T-helper 22 cell (primary cell): ENCODE measurements at regions not wholly inside any gene's neighbourhood (a gene's known extent, or its start where the extent isn't known, plus 50 kb on each side); places are given as distances from the start of the nearest gene placed in this dataset.

Experiments
- DNase-seq: peaks from one replicate; pipeline ENCODE4 v3.0.0-alpha.2; 2020; ENCODE audit warnings: low read depth

DNA sequence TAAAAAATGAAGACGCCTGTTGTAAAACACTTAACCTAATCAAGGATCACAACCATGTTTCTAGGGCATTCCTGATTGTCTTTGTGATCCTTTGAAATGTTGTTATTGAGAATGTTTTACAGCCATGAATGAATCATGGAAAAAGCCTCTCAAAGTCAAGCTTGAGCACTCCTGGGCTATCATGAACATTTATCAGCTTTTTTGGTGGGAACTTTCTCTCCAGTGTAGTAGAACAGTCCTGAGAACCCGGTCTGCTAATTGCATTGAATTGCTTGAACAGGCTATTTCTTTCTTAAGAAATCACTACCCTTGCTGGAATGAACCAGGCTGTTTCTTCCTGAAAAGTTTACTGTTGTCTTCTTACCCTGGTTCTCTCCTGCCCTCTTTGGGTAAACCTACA lies 516.5 kb downstream of the FGF9 start:
- DNase-seq, result no peak

- DNase-seq, result no peak
Observed at GRCh38 chr13:22189176-22190048, 518.5 kb downstream of the FGF9 start.

- no peak for DNase-seq
Observed at GRCh38 chr13:22193070-22193469, 522.2 kb downstream of the FGF9 start.

DNA sequence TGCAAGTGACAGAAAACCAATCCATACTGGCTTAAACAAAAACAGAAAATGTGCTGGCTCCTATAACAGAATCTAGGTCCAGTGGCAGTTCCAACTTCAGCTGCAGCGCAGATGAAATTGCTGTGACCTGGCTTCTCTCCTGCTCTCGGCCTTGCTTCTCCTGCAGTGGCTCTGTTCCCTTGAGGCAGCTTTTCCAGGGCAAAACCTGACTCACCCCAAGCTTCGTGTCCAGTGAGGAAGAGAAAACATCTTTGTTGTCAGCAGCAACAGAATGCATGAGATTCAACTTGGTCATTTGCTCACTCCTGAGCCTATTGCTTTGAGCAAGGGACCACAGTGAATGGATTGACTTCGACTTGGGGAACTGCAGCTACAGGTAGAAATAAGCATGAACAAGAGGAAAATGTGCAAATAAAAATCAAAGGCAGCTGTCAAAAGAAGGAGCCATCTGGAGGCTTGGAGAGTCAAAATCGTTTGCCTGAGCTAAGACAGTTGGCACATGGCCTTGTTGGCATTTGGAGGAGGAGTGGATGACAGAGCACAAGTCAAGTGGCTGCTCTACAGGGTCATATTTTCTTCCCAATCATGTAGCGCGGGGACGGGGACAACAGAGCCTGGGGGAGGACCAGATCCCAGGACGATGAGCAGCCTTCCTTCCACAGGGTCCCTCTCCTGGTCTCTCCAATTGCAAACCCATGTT lies 523.4 kb downstream of the FGF9 start:
- no peak for DNase-seq

DNA sequence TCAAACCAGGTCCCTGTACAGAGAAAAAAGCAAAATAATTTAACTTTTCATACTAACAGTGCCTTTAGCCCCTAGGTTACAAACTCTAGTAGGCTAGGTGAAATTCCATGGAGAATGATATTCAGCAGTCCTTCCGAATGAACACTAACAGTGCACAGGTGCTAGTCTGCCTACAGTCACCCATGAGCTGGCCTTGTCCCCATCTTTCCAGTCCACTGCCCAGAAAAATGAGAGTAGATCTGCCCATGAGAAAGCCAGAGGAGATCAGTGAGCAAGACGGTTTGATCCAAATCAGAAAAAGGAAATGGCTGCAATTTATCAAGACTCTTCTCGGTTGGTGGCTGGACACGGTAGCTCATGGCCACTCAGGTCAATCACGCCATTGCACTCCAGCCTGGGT lies 524.9 kb downstream of the FGF9 start:
- no peak for DNase-seq

GRCh38 chr13:22196777-22197176 lies 525.9 kb downstream of the FGF9 start:
- DNase-seq, result no peak

DNA sequence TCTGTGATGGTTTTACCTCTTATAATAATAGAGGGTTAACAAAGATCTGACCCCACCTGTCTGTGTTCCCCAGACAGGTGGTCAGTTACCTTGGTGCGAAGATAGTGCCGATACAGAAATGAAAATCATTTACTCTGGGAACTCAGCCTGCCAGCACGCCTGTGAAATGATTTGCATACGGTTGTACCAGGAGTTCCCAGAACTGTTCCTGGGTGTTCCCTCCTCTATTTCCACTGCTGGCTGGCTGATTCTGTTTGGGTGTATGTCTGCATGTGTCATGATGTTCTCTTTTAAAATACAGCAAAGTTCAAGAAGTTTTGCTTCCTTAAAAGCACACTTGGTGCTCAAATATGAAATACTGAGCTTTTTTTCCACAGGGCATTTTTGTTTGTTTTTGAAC lies 527.1 kb downstream of the FGF9 start:
- no peak for DNase-seq

DNA sequence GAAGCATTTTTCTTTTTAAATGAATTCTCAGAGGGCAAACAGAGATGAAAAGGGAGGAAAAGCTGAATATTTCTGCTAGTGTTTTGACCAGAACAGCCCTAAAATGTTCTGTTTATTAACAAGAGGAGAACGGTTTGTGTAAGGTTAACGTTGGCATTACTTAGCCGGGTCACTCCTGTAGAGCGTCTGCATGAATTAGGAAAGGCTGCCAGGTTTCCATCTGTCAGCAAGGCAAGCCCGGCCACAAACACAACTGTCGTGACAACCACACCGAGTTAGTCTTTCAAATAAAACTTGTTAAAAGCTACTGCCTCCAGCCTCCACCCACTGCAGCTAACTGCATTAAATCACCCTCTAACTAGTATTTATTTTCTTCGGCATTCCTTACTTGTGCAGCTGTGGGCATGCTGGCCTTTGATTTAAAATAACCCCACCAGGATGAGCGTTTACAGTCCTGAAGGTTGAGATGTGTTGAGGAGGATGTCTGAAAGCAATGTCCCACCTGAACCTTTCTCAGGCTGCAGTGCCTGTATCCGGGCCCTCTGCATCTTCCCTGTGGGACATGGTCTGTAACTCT lies 527.9 kb downstream of the FGF9 start:
- DNase-seq, result no peak

- no peak for DNase-seq
Observed at GRCh38 chr13:22200440-22200839, 529.6 kb downstream of the FGF9 start.

DNA sequence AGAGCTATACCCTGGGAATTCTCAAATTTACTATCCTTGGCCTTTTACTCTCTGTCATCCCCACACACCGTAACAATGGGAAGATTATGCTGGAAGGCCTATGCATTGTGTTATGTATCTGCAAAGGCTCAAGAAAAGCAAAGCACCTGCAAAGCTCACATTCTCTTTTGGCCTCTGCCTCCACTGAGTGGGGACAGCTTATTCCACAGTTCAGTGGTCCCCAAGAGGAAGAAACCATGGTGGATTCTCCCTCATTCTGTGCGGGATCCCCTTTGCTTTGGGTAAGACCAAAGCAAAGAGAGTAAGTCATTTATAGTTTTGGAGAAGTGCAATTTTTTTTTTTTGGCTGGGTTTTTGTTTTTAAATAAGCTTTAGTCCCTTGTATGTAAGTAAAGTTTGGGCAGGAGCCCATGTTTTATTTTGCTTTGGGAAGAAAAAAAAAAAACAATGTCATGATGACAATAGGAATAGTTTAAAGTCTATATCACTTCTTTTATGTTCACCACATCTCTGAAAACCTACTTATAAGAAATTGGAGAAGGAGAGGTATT lies 530.6 kb downstream of the FGF9 start:
- DNase-seq, result no peak

DNA sequence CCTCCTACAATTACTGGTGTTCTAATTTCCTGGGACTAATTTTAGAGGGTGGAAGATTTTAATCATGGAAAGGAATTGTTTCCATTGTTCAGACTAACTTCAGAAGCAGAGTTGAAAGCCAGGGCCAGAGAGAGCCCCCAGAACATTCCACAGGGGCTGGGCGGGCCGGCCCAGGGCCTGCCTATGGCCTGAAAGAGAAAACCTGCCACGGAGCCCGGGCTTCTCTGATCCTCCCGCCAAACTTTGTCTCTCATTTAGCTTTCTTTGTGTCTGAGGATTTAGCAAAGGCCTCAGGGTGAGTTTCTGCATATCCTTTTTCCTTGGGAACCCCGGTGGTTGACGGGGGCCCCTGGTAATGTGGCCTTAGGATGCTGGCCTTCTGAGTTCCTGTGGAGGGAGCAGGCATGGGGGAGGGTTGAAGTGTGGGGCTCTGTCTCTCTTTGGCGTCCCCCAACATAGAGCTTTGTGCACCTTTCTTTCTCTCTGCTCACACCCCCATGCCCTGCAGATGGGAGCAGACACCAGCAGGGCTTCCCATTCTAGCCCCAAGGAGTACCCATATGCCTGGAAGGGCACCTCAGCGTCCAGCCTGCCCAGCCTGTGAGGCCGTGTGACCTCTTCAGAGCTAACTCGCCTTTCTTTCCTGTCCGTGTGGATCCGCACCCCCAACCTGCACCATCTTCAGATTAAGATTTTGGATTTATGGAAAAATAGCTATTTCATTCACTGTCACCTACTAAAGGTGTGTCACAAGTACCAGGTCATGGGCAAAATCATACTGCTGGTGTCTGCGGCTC lies 539.5 kb downstream of the FGF9 start:
- DNase-seq, result no peak

DNA sequence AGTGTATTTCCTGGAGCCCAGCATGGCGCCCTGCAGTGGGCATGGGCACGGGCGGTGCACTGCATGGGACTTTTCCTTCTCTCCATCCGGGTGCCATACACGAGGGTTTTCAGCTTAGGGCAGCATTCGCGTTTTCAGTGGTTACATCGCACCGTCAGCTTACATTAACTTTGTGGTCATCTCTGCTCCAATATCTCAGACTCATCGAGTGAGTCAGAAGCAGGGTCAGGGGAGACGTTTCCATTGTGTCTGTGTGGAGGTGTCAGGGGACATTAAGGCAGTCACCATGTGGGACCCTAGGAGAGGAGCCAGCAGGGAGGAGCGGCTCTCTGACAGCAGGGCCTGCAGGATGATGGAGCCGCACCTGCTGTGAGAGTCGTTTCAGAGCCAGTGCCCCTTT lies 541.0 kb downstream of the FGF9 start:
- DNase-seq, result no peak

DNA sequence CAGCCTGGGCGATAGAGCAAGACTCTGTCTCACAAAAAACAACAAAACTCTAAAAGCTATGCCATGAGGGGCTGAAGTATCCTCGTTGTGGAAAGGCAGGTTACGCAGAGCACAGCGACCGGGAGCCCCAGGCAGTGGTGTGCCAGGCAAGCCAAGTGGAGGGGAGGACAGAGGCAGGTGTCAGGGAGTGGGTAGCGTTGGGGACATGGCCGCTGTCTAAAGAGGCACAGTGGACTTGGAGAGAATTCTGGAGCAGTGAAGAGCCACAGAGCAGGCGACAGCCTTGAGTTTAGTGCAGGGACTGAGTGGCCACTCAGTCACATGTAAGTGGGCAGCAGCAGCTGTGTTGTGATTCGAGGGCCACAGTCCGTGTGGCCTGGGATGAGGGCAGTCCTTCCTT lies 541.7 kb downstream of the FGF9 start:
- no peak for DNase-seq

GRCh38 chr13:22214184-22214583 lies 543.3 kb downstream of the FGF9 start:
- DNase-seq, result no peak

- no peak for DNase-seq
Observed at GRCh38 chr13:22218797-22219196, 547.9 kb downstream of the FGF9 start.

DNA sequence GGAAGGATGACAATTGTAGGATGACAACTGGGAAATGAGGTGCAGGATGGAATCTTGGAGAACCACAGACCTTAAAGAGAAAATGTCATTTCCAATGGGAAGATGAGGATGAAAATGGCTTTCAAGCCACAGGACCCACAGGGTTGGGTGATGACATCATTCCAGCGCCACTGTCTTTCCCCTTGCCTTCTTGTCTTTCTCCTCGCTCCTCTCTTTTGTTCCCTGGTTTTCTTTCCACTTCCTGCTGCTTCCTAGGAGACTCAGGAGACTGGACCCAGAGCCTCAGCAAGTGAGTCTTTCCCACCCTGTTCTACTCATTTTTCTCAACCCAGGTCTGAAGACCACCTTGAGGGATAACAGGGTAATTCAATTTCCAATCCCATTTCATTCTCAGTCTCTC lies 548.8 kb downstream of the FGF9 start:
- DNase-seq, result no peak

- no peak for DNase-seq
Observed at GRCh38 chr13:22220151-22221135, 549.6 kb downstream of the FGF9 start.

DNA sequence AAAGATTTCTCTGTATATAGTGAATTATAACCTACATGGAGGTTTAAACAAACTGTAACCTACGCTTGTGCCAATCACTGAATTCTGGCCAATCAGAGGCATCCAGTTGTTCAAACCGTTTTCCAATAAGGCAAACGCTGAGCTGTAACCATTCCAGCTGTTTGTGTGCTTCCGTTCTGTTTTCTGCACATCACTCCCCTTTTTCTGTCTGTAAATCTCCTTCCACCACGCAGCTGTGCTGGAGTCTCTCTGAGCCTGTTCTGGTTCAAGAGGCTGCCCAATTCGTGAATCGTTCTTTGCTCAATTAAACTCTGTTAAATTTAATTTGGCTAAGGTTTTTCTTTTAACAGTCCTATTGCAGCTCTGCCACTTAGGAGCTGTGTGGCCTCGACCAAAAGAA lies 552.5 kb downstream of the FGF9 start:
- no peak for DNase-seq

- no peak for DNase-seq
Observed at GRCh38 chr13:22226086-22226485, 555.2 kb downstream of the FGF9 start.

DNA sequence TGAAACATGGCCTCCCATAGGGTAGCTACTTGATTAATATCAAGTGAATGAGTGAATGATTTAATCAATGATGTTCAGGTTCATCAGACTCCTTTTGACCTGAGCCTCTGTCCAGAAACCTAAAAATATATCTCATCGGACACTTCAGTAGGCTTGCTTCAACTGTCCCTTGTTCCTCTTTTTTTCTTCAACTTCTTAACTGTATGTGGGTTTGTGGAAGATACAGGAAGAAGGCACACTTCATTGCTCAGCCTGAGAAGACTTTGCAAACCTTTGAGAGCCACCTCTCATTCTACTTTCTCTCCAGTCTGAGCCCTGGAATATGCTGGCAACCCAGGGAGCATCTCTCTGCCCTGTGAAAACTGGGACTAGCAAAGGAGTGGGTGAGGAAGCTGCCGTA lies 557.0 kb downstream of the FGF9 start:
- no peak for DNase-seq

GRCh38 chr13:22229916-22230315 lies 559.0 kb downstream of the FGF9 start:
- DNase-seq, result no peak
